Thyroid gland (tissue), 4 donors: ENCODE measurements at regions not wholly inside any gene's neighbourhood (a gene's known extent, or its start where the extent isn't known, plus 50 kb on each side); places are given as distances from the start of the nearest gene placed in this dataset.

ENCODE experiments used
- POLR2A ChIP-seq, 2 donors: fragments of 450-650 bp; IDR thresholded peaks; one replicate each; pipeline ENCODE4 v1.6.1; 2017; ENCODE audit warnings: antibody characterized with exemption in 2 of 2, mild to moderate bottlenecking in 2 of 2, moderate library complexity in 1 of 2
- TF ChIP-seq, protein P1 (sequence below), 6 experiments: fragments of 200-600 bp in 3 of 6; fragments of 450-650 bp in 3 of 6; sonication (generic) in 3 of 6; IDR thresholded peaks; one replicate each; pipeline ENCODE4 v1.5.1; 2016 to 2019; ENCODE audit warnings: antibody characterized with exemption in 6 of 6, mild to moderate bottlenecking in 2 of 6, inconsistent platforms in 1 of 6, moderate library complexity in 1 of 6

GRCh38 chr3:162666835-162667234 is 1170.2 kb downstream of the OTOL1 start:
- TF ChIP-seq, protein P1, sequence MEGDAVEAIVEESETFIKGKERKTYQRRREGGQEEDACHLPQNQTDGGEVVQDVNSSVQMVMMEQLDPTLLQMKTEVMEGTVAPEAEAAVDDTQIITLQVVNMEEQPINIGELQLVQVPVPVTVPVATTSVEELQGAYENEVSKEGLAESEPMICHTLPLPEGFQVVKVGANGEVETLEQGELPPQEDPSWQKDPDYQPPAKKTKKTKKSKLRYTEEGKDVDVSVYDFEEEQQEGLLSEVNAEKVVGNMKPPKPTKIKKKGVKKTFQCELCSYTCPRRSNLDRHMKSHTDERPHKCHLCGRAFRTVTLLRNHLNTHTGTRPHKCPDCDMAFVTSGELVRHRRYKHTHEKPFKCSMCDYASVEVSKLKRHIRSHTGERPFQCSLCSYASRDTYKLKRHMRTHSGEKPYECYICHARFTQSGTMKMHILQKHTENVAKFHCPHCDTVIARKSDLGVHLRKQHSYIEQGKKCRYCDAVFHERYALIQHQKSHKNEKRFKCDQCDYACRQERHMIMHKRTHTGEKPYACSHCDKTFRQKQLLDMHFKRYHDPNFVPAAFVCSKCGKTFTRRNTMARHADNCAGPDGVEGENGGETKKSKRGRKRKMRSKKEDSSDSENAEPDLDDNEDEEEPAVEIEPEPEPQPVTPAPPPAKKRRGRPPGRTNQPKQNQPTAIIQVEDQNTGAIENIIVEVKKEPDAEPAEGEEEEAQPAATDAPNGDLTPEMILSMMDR (IDR thresholded peaks at IDR 0.05): no peak
- no peak for TF ChIP-seq POLR2A (IDR thresholded peaks at IDR 0.05)
